Colonic mucosa (tissue), 4 donors: ENCODE measurements at regions not wholly inside any gene's neighbourhood (a gene's known extent, or its start where the extent isn't known, plus 50 kb on each side); places are given as distances from the start of the nearest gene placed in this dataset.
"Not testable (repeated sequence)": the region's sequence is repeated elsewhere in the genome, so short reads cannot be mapped to it uniquely, and the experiment has no call there.

Experiments
- DNase-seq: peaks from one replicate; pipeline ENCODE4 v3.0.0-alpha.2; 2020
- H3K27ac ChIP-seq: fragments of 200-600 bp; one replicate; pipeline ENCODE4 v1.8.0; 2021
- H3K27me3 ChIP-seq: fragments of 200-600 bp; one replicate; pipeline ENCODE4 v1.8.0; 2021
- H3K36me3 ChIP-seq: fragments of 200-600 bp; one replicate; pipeline ENCODE4 v1.8.0; 2021
- H3K4me1 ChIP-seq: fragments of 200-600 bp; one replicate; pipeline ENCODE4 v1.8.0; 2021; ENCODE audit warnings: mild to moderate bottlenecking
- H3K4me3 ChIP-seq: fragments of 200-600 bp; one replicate; pipeline ENCODE4 v1.8.0; 2021
- H3K9ac ChIP-seq, 2 donors: one replicate each; pipeline ENCODE4 v1.7.0; 2013; ENCODE audit warnings: control low read depth in 2 of 2, low read depth in 2 of 2, low read length in 2 of 2
- H3K9me3 ChIP-seq: fragments of 200-600 bp; one replicate; pipeline ENCODE4 v1.8.0; 2021
- CTCF ChIP-seq: fragments of 200-600 bp; IDR thresholded peaks from one replicate; pipeline ENCODE4 v1.8.0; 2022; ENCODE audit warnings: antibody characterized with exemption, mild to moderate bottlenecking
- intact Hi-C: fragments of 100-400 bp; cut with DNase I; formaldehyde crosslinking; loops from one replicate; pipeline ENCODE4 v1.14.1; 2022
- donor health status: healthy.
- donor health status: DM: no; HTN: no; CAD: no.
- donor health status: DM: no; HTN: no; CAD: no.

- Histone ChIP-seq H3K36me3 (no peaks in the 10 kb centered on the region), H3K9me3 (no peaks in the 10 kb centered on the region), H3K27me3 (no peaks in the 10 kb centered on the region), H3K27ac (no peak overlapping the region), H3K4me3 (no peak overlapping the region), H3K4me1 (no peaks in the 10 kb centered on the region), H3K9ac (no peak overlapping the region)
- intact Hi-C loops: no loop called here
- no peak for TF ChIP-seq CTCF
- no peak for DNase-seq
Observed at GRCh38 chr3:98710067-98710659, 53.0 kb upstream of the ST3GAL6 start.

GRCh38 chr3:98711426-98711825 is 51.7 kb upstream of the ST3GAL6 start:
- no peaks in the 10 kb centered on the region for H3K9me3 ChIP-seq
- TF ChIP-seq CTCF: no peak
- H3K4me1 ChIP-seq: no peaks in the 10 kb centered on the region
- no peak overlapping the region for H3K9ac ChIP-seq
- DNase-seq: no peak
- H3K27me3 ChIP-seq: no peaks in the 10 kb centered on the region
- no peak overlapping the region for H3K4me3 ChIP-seq
- no peaks in the 10 kb centered on the region for H3K36me3 ChIP-seq
- intact Hi-C loops: no loop called here
- H3K27ac ChIP-seq: no peak overlapping the region

- H3K9ac ChIP-seq: no peak overlapping the region
- H3K4me3 ChIP-seq: no peak overlapping the region
- intact Hi-C loops: no loop called here
- TF ChIP-seq CTCF: no peak
- no peaks in the 10 kb centered on the region for H3K27me3 ChIP-seq
- no peak for DNase-seq
- H3K4me1 ChIP-seq: no peaks in the 10 kb centered on the region
- H3K27ac ChIP-seq: no peak overlapping the region
- no peaks in the 10 kb centered on the region for H3K9me3 ChIP-seq
- no peaks in the 10 kb centered on the region for H3K36me3 ChIP-seq
Observed at GRCh38 chr3:98712726-98713125, 50.4 kb upstream of the ST3GAL6 start.

- H3K27ac ChIP-seq, H3K27me3 ChIP-seq, DNase-seq, H3K4me1 ChIP-seq, H3K9me3 ChIP-seq, H3K9ac ChIP-seq, intact Hi-C loops, H3K4me3 ChIP-seq, H3K36me3 ChIP-seq: not testable (repeated sequence)
Observed at GRCh38 chr3:98713332-98713731, 49.8 kb upstream of the ST3GAL6 start.
